HepG2 (cell line): ENCODE measurements at regions not wholly inside any gene's neighbourhood (a gene's known extent, or its start where the extent isn't known, plus 50 kb on each side); places are given as distances from the start of the nearest gene placed in this dataset.

Experiments
- ARID4A ChIP-seq: sonication (generic); formaldehyde crosslinking; IDR thresholded peaks from 2 replicates; pipeline ENCODE4 v1.5.0; 2020; ENCODE audit warnings: mild to moderate bottlenecking, missing genetic modification reagents, borderline replicate concordance
- ATF6 ChIP-seq: sonication (generic); formaldehyde crosslinking; conservative IDR thresholded peaks from 2 replicates; pipeline ENCODE4 v1.4.0; 2020; ENCODE audit warnings: missing genetic modification reagents
- HIVEP1 ChIP-seq: sonication (generic); formaldehyde crosslinking; IDR thresholded peaks from 2 replicates; pipeline ENCODE4 v1.4.0; 2020; ENCODE audit warnings: mild to moderate bottlenecking, missing genetic modification reagents
- HNF1B ChIP-seq: sonication (generic); formaldehyde crosslinking; IDR thresholded peaks from 2 replicates; pipeline ENCODE4 v1.5.1; 2020; ENCODE audit warnings: mild to moderate bottlenecking, moderate library complexity, missing genetic modification reagents
- LBX2 ChIP-seq: sonication (generic); formaldehyde crosslinking; IDR thresholded peaks from 2 replicates; pipeline ENCODE4 v1.5.0; 2020; ENCODE audit warnings: missing genetic modification reagents, mild to moderate bottlenecking, borderline replicate concordance
- PATZ1 ChIP-seq: sonication (generic); formaldehyde crosslinking; IDR thresholded peaks from 2 replicates; pipeline ENCODE4 v1.4.0; 2020; ENCODE audit warnings: missing genetic modification reagents
- STAG1 ChIP-seq: sonication (generic); formaldehyde crosslinking; IDR thresholded peaks from 2 replicates; pipeline ENCODE4 v1.4.0; 2020; ENCODE audit warnings: missing genetic modification reagents
- THAP7 ChIP-seq: sonication (generic); formaldehyde crosslinking; IDR thresholded peaks from 2 replicates; pipeline ENCODE4 v1.8.1; 2023; ENCODE audit warnings: mild to moderate bottlenecking, missing genetic modification reagents
- TRAFD1 ChIP-seq: sonication (generic); formaldehyde crosslinking; IDR thresholded peaks from 2 replicates; pipeline ENCODE4 v1.5.1; 2020; ENCODE audit warnings: missing genetic modification reagents, mild to moderate bottlenecking, borderline replicate concordance
- ZNF263 ChIP-seq: sonication (generic); formaldehyde crosslinking; IDR thresholded peaks from 2 replicates; pipeline ENCODE4 v1.4.0; 2020; ENCODE audit warnings: missing genetic modification reagents

GRCh38 chr2:42954227-42954962, 162.0 kb upstream of the HAAO start (continued):
- TF ChIP-seq HNF1B (peak; percentile 26; the same call in 1 of the 2 replicates), THAP7 (CRISPR knock-in tag) (no peak), ATF6 (no peak), ZNF263 (CRISPR knock-in tag) (no peak), HIVEP1 (CRISPR knock-in tag) (0 out of 2 replicates have a peak, but pooled peaks have one; percentile 11), LBX2 (CRISPR knock-in tag) (no peak), TRAFD1 (CRISPR knock-in tag) (no peak), ARID4A (no peak), STAG1 (CRISPR knock-in tag) (0 out of 2 replicates have a peak, but pooled peaks have one; percentile 3), PATZ1 (peak; percentile 28; the same call in 1 of the 2 replicates)
